GM23338 (cell line): ENCODE measurements at regions not wholly inside any gene's neighbourhood (a gene's known extent, or its start where the extent isn't known, plus 50 kb on each side); places are given as distances from the start of the nearest gene placed in this dataset.

ENCODE experiments used
- ATAC-seq: fragments of 200-7000 bp; cut with Tn5 transposase; 3 replicates; pipeline ENCODE4 v1.9.1; 2020
- DNase-seq: peaks from one replicate; pipeline ENCODE4 v3.0.0-alpha.2; 2015; ENCODE audit warnings: low spot score
- H2AFZ ChIP-seq: fragments of 200-600 bp; sonication (generic); 2 replicates; pipeline ENCODE4 v1.8.0; 2016; ENCODE audit warnings: antibody characterized with exemption, mild to moderate bottlenecking, moderate library complexity
- H3F3A ChIP-seq: fragments of 200-600 bp; sonication (generic); replicated peaks from 2 replicates; pipeline ENCODE4 v1.8.0; 2017; ENCODE audit warnings: antibody characterized with exemption, mixed run types, low read depth
- H3K27ac ChIP-seq: fragments of 200-600 bp; sonication (generic); 2 replicates; pipeline ENCODE4 v1.6.1; 2016; ENCODE audit warnings: low read depth
- H3K27me3 ChIP-seq: fragments of 200-600 bp; sonication (generic); 2 replicates; pipeline ENCODE4 v1.8.0; 2016; ENCODE audit warnings: mild to moderate bottlenecking, mixed run types, moderate library complexity; ENCODE audit not compliant: insufficient read depth
- H3K36me3 ChIP-seq: fragments of 200-600 bp; sonication (generic); 2 replicates; pipeline ENCODE4 v1.8.0; 2016; ENCODE audit warnings: mild to moderate bottlenecking; ENCODE audit not compliant: insufficient read depth
- H3K4me1 ChIP-seq: fragments of 200-600 bp; sonication (generic); 2 replicates; pipeline ENCODE4 v1.8.0; 2016; ENCODE audit warnings: mild to moderate bottlenecking, moderate library complexity; ENCODE audit not compliant: insufficient read depth
- H3K4me2 ChIP-seq: fragments of 200-600 bp; sonication (generic); 2 replicates; pipeline ENCODE4 v1.7.1; 2017; ENCODE audit warnings: mixed run types
- H3K4me3 ChIP-seq: fragments of 200-600 bp; sonication (generic); 2 replicates; pipeline ENCODE4 v1.6.1; 2016; ENCODE audit warnings: mixed run types
- H3K79me2 ChIP-seq: fragments of 200-600 bp; sonication (generic); replicated peaks from 2 replicates; pipeline ENCODE4 v1.8.0; 2017; ENCODE audit warnings: mild to moderate bottlenecking; ENCODE audit not compliant: insufficient read depth
- H3K9me2 ChIP-seq: fragments of 200-600 bp; sonication (generic); 2 replicates; pipeline ENCODE4 v1.8.0; 2017; ENCODE audit not compliant: insufficient read depth
- H4K20me1 ChIP-seq: fragments of 200-600 bp; sonication (generic); replicated peaks from 2 replicates; pipeline ENCODE4 v1.8.0; 2017; ENCODE audit warnings: mild to moderate bottlenecking; ENCODE audit not compliant: insufficient read depth
- H3K27ac Mint-ChIP-seq: 2 replicates; pipeline ENCODE4 v1.8.0; 2020; ENCODE audit warnings: inconsistent platforms, mild to moderate bottlenecking, moderate library complexity, mixed read lengths
- H3K27me3 Mint-ChIP-seq: 3 replicates; pipeline ENCODE4 v1.8.0; 2022; ENCODE audit warnings: low read depth, mild to moderate bottlenecking, moderate library complexity, mixed read lengths, inconsistent platforms; ENCODE audit not compliant: insufficient read depth, poor library complexity
- H3K36me3 Mint-ChIP-seq: 3 replicates; pipeline ENCODE4 v1.8.0; 2021; ENCODE audit warnings: low read depth, mild to moderate bottlenecking, inconsistent platforms, moderate library complexity, mixed read lengths
- H3K4me1 Mint-ChIP-seq: 3 replicates; pipeline ENCODE4 v1.8.0; 2020; ENCODE audit warnings: mild to moderate bottlenecking, inconsistent platforms, mixed read lengths
- H3K4me3 Mint-ChIP-seq: 3 replicates; pipeline ENCODE4 v1.8.0; 2021; ENCODE audit warnings: moderate library complexity, mild to moderate bottlenecking, inconsistent platforms, mixed read lengths
- H3K9me3 Mint-ChIP-seq: 3 replicates; pipeline ENCODE4 v1.8.0; 2020; ENCODE audit warnings: moderate library complexity, mild to moderate bottlenecking, inconsistent platforms, mixed read lengths
- CREB1 ChIP-seq: fragments of 250-450 bp; sonication (Bioruptor Pico); IDR thresholded peaks from 2 replicates; pipeline ENCODE4 v1.5.0; 2020; ENCODE audit warnings: low read depth, mild to moderate bottlenecking, moderate library complexity
- EZH2 ChIP-seq: fragments of 200-600 bp; sonication (generic); IDR thresholded peaks from one replicate; pipeline ENCODE4 v1.8.0; 2017; ENCODE audit warnings: antibody characterized with exemption, mild to moderate bottlenecking, low read depth; ENCODE audit not compliant: unreplicated experiment
- EZH2phosphoT487 ChIP-seq: fragments of 200-600 bp; sonication (generic); IDR thresholded peaks from one replicate; pipeline ENCODE4 v1.8.1; 2018; ENCODE audit warnings: antibody characterized with exemption; ENCODE audit not compliant: unreplicated experiment
- JUNB ChIP-seq: IDR thresholded peaks from one replicate; pipeline ENCODE4 v1.6.1; 2016; ENCODE audit warnings: antibody characterized with exemption; ENCODE audit not compliant: unreplicated experiment
- NANOG ChIP-seq: IDR thresholded peaks from 2 replicates; pipeline ENCODE4 v1.6.1; 2016; ENCODE audit warnings: antibody characterized with exemption, borderline replicate concordance
- POLR2AphosphoS5 ChIP-seq: IDR thresholded peaks from 2 replicates; pipeline ENCODE4 v1.6.1; 2016; ENCODE audit warnings: antibody characterized with exemption, low read depth
- STAT1 ChIP-seq: IDR thresholded peaks from one replicate; pipeline ENCODE4 v1.6.1; 2016; ENCODE audit warnings: antibody characterized with exemption; ENCODE audit not compliant: unreplicated experiment
- ZNF114 ChIP-seq: fragments of 250-450 bp; sonication (Bioruptor Pico); IDR thresholded peaks from 2 replicates; pipeline ENCODE4 v1.5.0; 2020; ENCODE audit warnings: mild to moderate bottlenecking, moderate library complexity
- ZNF331 ChIP-seq: fragments of 250-450 bp; sonication (Bioruptor Pico); IDR thresholded peaks from 2 replicates; pipeline ENCODE4 v1.5.0; 2020; ENCODE audit warnings: low read depth, mild to moderate bottlenecking, moderate library complexity
- ZNF462 ChIP-seq: fragments of 250-450 bp; sonication (Bioruptor Pico); IDR thresholded peaks from 2 replicates; pipeline ENCODE4 v1.5.0; 2020; ENCODE audit warnings: mild to moderate bottlenecking, moderate library complexity
- TF ChIP-seq, protein P1 (sequence below): IDR thresholded peaks from one replicate; pipeline ENCODE4 v1.6.1; 2018; ENCODE audit warnings: antibody characterized with exemption; ENCODE audit not compliant: unreplicated experiment
- TF ChIP-seq, protein P2 (sequence below), 2 experiments: fragments of 200-600 bp in 1 of 2; sonication (generic) in 1 of 2; conservative IDR thresholded peaks; 2 replicates each; pipeline versions ENCODE4 v1.5.1 to v1.6.1; 2016 to 2017; ENCODE audit warnings: antibody characterized with exemption in 2 of 2, low read depth in 2 of 2, mild to moderate bottlenecking in 2 of 2, moderate library complexity in 1 of 2
- TF ChIP-seq, protein P3 (sequence below): IDR thresholded peaks from 2 replicates; pipeline ENCODE4 v1.6.1; 2016; ENCODE audit warnings: antibody characterized with exemption

- Histone ChIP-seq H2AFZ (no peak overlapping the region), H3K9me2 (no peaks in the 10 kb centered on the region; the same call in 1 of the 2 replicates), H3K27ac (no peak overlapping the region), H3K4me1 (peaks cover 10% of the 10 kb centered on the region; the same call in 1 of the 2 replicates), H3F3A (no peaks in the 10 kb centered on the region), H4K20me1 (no peaks in the 10 kb centered on the region; the same call in 1 of the 2 replicates), H3K4me3 (no peak overlapping the region), H3K79me2 (no peaks in the 10 kb centered on the region), H3K36me3 (no peaks in the 10 kb centered on the region), H3K27me3 (no peaks in the 10 kb centered on the region), H3K4me2 (no peak overlapping the region)
- no peak overlapping the region for H3K27ac Mint-ChIP-seq
- no peak for TF ChIP-seq JUNB
- TF ChIP-seq, protein P1, sequence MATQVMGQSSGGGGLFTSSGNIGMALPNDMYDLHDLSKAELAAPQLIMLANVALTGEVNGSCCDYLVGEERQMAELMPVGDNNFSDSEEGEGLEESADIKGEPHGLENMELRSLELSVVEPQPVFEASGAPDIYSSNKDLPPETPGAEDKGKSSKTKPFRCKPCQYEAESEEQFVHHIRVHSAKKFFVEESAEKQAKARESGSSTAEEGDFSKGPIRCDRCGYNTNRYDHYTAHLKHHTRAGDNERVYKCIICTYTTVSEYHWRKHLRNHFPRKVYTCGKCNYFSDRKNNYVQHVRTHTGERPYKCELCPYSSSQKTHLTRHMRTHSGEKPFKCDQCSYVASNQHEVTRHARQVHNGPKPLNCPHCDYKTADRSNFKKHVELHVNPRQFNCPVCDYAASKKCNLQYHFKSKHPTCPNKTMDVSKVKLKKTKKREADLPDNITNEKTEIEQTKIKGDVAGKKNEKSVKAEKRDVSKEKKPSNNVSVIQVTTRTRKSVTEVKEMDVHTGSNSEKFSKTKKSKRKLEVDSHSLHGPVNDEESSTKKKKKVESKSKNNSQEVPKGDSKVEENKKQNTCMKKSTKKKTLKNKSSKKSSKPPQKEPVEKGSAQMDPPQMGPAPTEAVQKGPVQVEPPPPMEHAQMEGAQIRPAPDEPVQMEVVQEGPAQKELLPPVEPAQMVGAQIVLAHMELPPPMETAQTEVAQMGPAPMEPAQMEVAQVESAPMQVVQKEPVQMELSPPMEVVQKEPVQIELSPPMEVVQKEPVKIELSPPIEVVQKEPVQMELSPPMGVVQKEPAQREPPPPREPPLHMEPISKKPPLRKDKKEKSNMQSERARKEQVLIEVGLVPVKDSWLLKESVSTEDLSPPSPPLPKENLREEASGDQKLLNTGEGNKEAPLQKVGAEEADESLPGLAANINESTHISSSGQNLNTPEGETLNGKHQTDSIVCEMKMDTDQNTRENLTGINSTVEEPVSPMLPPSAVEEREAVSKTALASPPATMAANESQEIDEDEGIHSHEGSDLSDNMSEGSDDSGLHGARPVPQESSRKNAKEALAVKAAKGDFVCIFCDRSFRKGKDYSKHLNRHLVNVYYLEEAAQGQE, result no peak
- no peak for TF ChIP-seq POLR2AphosphoS5
- TF ChIP-seq ZNF331 (CRISPR knock-in tag), result no peak
- TF ChIP-seq EZH2phosphoT487, result no peak
- TF ChIP-seq CREB1, result no peak
- no peak for TF ChIP-seq EZH2
- TF ChIP-seq ZNF114 (CRISPR knock-in tag), result no peak
- TF ChIP-seq STAT1, result no peak
- no peak for TF ChIP-seq ZNF462
- TF ChIP-seq NANOG, result no peak
- TF ChIP-seq, protein P2, sequence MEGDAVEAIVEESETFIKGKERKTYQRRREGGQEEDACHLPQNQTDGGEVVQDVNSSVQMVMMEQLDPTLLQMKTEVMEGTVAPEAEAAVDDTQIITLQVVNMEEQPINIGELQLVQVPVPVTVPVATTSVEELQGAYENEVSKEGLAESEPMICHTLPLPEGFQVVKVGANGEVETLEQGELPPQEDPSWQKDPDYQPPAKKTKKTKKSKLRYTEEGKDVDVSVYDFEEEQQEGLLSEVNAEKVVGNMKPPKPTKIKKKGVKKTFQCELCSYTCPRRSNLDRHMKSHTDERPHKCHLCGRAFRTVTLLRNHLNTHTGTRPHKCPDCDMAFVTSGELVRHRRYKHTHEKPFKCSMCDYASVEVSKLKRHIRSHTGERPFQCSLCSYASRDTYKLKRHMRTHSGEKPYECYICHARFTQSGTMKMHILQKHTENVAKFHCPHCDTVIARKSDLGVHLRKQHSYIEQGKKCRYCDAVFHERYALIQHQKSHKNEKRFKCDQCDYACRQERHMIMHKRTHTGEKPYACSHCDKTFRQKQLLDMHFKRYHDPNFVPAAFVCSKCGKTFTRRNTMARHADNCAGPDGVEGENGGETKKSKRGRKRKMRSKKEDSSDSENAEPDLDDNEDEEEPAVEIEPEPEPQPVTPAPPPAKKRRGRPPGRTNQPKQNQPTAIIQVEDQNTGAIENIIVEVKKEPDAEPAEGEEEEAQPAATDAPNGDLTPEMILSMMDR (conservative IDR thresholded peaks at IDR 0.05; ENCODE audit: low read depth in 2 of 2), result no peak
- TF ChIP-seq, protein P3, sequence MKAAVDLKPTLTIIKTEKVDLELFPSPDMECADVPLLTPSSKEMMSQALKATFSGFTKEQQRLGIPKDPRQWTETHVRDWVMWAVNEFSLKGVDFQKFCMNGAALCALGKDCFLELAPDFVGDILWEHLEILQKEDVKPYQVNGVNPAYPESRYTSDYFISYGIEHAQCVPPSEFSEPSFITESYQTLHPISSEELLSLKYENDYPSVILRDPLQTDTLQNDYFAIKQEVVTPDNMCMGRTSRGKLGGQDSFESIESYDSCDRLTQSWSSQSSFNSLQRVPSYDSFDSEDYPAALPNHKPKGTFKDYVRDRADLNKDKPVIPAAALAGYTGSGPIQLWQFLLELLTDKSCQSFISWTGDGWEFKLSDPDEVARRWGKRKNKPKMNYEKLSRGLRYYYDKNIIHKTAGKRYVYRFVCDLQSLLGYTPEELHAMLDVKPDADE, result no peak
- ATAC-seq (no peak), DNase-seq (no peak)
- no peaks in the 10 kb centered on the region for H3K36me3 Mint-ChIP-seq
- H3K4me3 Mint-ChIP-seq, result no peak overlapping the region
- H3K4me1 Mint-ChIP-seq, result peaks cover 23% of the 10 kb centered on the region
- no peaks in the 10 kb centered on the region for H3K9me3 Mint-ChIP-seq
- peaks cover 1% of the 10 kb centered on the region for H3K27me3 Mint-ChIP-seq
Measured at GRCh38 chr11:122271745-122272144, 155.7 kb upstream of the BLID start.
